ENCODE measurements at regions not wholly inside any gene's neighbourhood (a gene's known extent, or its start where the extent isn't known, plus 50 kb on each side); places are given as distances from the start of the nearest gene placed in this dataset.

DNA sequence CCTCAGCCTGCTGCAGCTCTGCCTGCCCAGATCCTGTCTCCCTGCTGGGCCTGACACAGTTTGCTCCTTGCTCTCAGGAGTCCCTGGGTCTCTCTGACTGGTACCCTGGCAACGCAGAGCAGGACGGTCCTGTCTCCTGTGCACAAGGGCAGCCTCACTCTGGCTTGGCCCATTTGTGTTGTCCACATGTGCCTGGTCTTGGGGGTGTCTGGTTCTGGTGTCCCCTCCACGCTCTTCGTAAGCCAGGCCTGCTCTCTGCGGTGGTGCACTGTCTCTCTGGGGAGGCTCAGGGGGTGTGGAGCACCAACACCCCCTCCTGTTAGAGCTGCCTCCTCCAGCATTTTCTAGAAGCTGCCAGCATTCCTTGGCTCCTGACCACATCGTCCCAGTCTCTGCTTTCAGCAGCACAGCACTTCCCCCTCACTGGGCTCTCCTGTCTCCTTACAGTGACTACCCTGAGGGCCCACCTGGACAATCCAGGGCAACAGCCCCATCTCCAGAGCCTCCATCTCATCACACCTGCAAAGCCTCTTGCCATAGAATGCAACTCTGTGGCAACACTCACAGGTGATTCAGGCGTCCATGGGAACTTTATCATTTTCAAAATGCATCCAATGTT, 235.6 kb upstream of the HS6ST1 start:
- DNase-seq (ENCODE audit: low spot score), result no peak

DNA sequence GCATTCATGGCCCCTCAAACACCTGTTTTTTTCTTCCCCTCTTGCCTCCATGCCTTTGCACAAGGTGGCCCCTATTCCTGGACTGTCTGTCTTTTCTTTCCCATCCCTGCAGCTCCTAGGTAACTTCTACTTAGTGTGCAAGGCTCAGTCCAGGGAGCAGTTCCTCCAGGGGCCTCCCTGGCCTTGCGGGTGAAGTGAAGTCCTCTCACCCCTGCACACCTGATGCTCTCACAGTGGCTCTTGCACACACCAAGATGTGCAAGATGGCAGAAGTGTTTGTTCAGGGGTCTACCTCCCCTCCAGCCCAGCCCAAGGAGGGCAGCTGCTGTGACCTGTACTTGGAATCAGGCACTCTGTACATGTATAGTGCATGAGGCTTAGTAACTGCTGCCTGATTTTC, 236.8 kb upstream of the HS6ST1 start:
- DNase-seq (ENCODE audit: low spot score), result no peak

DNA sequence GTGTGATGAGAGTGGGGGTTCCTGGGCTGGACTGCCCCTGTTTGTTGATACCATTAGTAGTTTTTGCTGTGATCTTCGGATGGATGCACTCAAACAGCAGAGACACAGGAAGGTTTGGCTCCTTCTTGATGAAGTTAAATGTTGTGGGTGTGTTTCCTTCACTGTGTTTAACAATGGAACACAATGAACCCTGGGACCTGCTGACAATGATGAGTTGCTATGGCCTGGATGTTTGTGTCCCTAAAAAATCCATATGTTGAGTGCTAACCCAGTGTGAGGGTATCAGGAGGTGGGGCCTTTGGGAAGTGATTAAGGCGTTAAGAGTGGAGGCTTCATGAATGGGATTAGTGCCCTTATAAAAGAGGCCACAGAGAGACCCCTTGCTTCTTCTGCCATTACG, 237.4 kb upstream of the HS6ST1 start:
- no peak for DNase-seq (ENCODE audit: low spot score)

DNA sequence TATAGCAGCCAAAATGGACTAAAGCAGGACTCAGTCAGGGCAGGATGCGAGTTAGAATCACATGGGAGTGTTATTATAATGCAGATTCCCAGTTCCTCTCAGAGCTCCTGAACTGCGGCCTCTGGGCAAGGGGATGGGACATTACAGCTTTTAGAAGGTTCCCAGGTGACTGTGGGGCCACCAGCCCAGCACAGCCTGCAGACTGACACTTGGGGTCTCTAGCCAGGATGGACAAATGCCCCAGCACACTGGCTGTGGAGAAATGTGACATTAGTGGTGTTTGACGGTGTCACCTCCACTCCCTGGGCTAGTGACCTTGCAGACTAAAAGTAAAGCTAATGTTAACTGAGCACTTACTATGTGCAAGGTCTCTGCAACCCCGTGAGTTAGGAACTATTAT, 238.0 kb upstream of the HS6ST1 start:
- no peak for DNase-seq (ENCODE audit: low spot score)

DNA sequence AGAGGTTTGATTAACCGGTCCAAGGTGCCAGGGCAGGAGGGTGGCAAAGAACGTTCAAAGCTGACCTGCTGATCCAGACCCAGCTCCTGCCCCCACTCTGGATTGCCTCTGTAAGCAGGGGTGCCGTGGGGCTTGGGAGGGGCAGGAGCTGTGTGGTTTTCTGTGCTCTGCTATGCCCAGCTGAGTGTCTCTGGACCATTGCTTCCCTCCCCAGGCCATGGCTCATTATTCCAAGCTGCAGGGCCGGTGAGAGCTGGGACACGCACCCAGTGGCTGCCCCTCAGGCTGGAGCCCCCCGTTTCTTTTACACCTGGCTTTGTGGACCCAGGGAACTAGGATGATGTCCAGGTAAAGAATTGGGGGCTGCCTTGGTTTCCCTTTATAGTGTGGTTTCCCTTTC, 238.4 kb upstream of the HS6ST1 start:
- no peak for DNase-seq (ENCODE audit: low spot score)

DNA sequence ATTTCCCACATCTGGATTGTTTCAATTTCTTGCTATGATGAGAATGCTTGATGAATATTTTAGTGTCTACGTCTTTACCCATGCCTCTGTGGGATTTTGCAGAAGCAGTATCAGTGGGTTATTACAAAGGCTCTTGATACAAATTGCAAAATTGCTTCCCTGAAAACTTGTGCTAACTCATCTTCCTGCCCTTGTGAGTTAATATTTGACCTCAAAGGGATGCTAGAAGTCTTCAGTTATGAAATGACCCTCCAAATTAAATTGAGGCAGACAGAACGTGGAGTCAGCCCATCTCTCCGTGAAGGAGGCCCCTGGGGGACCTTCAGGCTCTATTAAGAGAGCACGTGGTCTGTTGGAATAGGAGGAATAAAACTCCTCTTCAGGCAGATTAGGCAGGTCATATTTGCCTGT, 239.2 kb upstream of the HS6ST1 start:
- DNase-seq (ENCODE audit: low spot score), result no peak

DNA sequence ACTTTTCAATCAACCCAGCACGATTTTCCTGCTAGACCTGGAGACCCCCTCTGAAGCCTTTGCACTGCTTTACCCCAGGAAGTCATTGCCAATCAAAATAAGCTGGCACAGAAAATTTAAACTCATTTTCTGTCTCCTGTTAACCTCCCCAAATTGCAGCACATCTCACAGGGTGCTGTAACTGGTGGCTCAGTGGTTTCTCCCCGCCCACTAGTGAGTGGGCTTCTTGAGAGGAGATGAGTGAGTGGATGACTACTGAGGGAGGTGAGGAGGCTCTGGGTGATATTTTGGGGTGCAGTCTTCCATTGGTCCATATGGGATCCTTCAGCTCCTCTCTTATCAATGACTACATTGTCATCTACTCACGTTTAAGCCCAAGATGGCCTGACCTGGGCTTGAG, 239.8 kb upstream of the HS6ST1 start:
- no peak for DNase-seq (ENCODE audit: low spot score)

DNA sequence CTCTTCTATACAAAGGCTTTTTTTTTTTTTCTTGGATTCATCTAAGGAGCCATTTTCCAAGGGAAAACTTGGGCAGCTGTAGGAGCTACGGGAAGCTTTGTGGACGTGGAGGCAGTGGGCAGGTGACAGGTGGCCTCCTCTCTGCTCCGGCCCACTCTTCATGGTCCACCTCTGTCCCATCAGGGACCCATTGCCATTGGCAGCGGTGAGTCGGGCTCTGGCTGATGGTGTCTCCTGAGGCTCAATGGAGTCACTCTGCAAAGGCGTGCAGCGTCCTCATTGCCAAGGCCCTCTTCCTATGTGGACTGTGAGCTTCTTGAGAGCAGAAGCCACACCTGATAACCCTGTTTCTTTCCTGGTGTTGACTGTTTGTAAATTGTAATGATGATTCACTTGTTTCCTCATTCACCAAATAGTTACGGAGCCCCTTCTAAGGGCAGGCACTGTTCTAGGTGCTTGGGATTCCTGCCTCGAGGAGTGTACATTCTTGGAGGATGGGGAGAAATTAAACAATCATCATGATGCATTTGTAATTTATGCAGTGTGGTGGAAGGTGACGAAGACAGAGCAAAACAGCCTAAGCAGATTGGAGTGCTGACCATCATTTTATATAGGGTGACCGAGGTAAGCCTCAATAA, 240.3 kb upstream of the HS6ST1 start:
- no peak for DNase-seq (ENCODE audit: low spot score)

DNA sequence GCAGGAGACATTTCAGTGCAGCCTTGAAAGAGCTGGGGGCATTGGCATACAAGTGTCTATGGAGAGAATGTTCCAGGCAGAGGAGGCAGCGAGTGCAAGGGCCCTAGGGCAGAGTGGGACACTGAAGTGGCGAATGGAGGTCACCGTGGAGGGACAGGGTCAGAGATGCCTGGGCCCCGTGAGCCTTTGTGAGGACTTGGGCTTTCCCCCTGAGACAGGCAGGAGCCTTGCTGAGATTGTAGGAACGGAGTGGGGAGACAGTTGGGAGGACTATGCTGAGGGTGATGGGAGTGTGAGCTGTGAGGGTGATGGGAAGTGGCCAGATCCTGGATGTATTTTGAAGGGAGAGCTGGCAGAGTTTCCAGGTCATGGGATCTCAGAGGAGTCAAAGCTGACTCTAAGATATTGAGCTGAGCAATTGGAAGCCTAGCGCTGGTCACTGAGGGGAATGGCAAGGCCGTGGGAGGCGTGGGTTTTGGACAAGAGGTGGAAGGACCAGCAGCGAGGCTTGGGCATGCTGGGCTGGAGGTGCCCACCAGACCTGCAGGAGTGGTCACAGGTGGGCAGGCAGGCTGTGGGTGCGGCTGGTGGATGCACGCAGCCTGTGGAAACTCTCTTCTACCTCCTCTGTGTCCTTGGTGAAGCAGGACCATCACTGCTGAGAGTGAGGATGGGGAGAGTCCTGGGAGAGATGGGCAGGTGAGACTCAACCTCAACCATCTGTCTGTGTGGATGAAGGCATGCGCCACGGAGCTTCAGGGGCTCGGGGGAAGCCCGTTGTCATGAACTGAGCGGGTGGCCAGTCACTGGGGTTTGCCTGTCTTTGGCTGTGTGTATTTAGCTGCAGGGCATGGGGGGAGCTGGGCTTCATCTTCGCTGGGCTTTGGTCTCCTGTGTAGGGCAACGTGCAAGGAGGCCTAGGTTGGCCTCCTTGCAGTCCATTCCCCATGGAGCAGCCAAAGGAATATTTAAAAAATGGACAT, 241.2 kb upstream of the HS6ST1 start:
- no peak for DNase-seq (ENCODE audit: low spot score)

DNA sequence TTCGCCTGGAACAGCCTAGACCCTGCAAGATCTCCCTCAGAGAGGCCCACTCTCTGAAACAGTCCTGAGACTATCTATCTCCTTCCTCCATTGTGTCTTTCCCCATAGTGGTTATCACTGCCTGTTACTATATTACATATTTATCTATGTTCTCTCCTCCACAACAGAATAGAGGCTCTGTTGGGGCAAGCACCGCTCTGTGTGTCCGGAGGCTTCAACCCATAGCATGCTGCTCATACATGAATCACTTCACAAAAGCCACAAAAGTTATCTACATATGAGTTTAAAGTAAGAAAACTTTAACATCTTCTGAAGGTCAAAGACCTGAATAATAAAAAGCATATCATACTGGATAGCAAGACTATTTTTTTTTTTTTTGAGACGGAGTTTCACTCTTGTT, 242.1 kb upstream of the HS6ST1 start:
- DNase-seq (ENCODE audit: low spot score), result no peak

DNA sequence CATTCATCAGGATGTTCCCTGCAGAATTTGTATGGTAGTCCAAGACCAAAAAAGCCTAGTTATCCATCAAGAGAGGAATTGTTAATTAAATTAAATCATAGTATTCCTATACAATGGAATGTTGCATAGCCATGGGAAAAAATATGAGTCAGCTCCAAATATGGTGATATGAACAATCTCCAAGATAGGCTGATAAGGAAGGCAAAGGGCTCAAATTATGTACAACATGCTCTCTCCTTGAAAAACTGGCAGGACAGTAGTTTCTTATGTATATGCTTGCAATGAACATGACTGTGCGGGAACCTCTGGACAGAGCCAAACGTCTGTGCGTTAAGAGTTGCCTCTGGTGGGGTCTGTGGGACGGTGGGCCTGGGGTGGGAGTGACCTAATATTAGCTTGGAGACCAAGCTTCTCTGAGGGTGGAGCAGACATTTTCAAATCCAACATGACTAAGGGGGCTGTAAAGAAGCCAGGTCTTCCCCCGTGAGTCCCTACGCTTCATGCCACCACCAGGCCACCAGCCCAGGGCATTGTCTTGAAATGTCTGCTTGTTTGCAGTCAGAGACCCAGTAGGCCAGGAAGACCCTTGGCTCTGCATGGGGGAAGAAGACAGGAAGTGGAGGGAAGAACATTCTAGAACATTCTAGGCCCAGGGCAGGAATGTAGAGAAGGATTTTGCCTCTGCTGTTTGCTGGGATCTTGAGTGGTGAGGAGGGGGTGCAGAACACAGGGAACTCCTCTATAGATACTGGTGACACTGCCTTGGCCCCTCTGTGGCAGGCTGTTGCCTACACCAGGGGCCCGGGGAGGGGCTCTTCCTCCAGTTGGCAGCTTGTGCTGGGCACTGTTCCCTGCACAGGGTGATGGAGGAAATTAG, 244.0 kb upstream of the HS6ST1 start:
- DNase-seq (ENCODE audit: low spot score), result no peak

DNA sequence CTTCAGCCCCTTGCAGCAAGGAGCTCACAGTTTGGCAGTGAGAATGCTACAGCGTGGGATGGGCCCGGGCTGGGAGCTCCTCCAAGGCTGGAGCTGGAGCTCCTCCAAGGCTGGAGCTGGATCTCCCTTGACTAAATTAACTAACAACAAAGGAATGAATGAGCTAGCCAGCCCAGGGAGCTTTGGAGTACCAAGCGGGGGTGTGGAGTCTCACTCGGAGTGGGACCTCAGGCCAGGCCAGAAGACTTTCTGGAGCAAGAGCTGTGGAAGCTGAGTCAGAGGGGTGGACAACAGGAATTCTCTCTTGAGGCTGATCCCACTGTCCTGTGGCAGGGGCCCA, 244.7 kb upstream of the HS6ST1 start:
- no peak for DNase-seq (ENCODE audit: low spot score)

DNA sequence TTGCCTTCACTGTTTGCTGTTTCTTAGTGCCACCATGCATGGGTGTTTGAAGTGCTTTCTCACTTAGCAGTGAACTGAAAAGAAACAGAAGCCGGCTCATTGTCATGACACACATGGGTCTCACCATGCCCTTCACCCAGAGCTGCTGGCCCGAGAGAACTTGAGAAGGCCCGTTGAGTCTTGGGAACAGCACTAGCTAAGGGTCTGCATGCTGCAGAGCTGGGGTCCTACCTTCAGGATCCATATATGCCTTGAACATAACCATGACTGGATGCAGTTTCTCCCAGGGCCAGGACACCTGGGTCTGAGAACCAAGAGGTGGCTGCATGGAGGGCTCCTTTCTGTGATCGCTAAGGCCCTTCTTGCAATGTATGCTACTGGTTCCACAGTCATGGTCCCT, 245.5 kb upstream of the HS6ST1 start:
- DNase-seq (ENCODE audit: low spot score), result no peak

DNA sequence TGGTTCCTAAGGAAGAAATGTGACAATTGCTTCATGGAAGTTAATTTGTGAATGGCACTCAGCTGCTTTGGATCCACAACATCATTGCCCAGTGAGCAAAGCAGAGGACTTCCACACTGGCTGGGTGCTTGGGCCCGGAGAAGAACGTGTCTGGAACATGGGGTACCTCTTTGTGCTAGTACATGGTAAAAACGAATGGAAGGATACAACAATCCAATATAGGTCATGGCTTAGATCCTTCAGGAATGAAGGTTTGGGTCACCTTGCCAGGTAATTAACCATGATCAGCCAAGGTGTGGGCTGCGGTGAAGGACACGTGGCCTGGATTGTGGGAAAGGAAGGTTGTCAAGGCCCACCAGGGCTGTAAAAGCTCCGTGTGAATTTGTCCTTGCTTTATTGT, 245.9 kb upstream of the HS6ST1 start:
- DNase-seq (ENCODE audit: low spot score), result no peak

DNA sequence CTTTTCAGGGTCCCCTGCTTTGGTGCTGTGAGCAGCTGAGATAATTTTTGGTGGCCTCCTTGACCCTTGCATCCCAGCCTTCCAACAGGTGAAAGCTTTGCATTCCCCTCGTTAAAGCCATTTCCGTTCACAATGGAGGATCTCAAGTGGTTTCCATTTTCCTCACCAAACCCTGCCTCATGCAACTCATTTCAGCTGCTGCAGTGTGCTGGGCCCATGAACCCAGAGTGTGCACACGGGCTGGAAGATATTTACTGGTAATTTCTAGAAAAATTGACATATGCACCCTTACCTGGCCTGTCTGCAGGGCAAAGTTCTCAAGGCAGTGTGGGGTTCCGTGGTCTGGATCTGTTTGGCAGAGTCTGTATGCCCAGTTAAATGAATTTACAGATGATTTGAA, 246.8 kb upstream of the HS6ST1 start:
- no peak for DNase-seq (ENCODE audit: low spot score)

DNA sequence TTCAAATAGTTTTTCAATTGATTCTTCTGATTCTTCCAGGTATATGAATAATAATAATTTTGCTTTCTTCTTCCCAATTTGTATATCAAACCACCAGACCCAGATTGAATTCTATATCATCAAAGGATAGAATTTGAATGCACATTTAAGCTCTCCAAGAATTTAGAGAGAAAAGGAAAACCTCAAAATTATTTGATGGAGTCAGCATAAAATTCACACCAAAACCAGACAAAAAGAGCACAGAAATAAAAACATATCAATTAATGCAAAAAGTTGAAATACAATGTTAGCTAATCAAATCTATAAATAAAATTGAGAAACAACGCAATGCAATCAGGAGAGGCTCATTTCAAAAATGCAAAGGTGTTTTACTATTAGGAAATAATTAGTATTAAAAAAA, 248.0 kb upstream of the HS6ST1 start:
- no peak for DNase-seq (ENCODE audit: low spot score)

DNA sequence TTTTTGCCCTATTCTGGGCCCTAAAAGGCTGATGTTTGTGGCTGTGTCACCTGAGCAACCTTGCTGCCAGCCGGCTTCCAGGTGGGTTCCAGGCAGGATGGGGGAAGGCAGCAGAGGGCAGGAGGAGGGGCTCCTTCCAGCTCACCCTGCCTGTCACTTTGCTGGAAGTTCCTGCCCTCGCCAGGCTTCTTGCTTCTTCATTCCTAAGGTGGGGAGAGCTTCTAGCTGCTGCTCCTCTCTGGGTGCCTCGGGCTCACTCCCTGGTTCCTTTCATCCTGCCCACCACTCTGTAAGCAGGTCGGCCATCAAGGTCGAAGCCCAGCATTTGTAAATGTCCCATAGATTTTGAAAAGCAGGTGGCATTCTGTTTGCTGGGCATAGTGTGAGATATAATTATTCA, 249.4 kb upstream of the HS6ST1 start:
- DNase-seq (ENCODE audit: low spot score), result no peak

DNA sequence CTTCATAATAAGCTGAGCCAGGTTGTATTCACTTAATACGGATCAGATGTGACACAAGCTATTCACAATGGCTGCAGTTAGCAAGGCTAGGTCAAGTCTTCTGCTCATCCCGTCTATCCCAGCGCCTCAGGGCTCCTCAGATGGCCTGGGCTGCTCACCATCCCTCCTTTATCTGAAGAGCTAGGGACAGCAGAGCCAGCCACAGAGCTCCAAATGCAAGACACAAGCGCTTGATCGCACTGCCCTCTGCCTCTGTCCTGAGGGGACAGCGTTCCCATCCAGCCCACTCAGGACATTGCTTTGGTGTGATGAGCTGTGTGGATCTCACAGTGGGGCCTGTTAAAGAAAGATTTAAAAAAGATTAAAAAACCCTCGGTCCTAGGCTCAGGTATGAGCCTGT, 254.4 kb upstream of the HS6ST1 start:
- DNase-seq (ENCODE audit: low spot score), result no peak

DNA sequence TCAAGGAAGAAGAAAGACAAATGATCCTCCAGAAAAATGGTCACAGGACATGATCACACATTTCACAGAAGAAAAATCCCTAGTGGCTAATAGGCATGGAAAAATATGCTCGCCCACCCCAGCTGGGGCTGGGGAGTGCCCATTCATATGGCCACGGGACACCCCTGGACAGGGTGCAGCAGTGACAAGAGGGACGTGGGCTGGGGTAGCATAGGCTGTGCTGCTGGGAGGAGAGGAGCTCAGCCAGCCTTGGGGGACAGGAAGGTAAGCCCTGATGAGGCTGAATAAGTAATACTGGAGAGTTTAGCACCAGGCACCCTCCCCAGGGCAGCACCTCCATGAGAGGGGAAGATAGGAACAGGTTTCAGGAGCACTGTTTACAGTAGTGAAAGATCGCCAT, 254.9 kb upstream of the HS6ST1 start:
- DNase-seq (ENCODE audit: low spot score), result no peak

DNA sequence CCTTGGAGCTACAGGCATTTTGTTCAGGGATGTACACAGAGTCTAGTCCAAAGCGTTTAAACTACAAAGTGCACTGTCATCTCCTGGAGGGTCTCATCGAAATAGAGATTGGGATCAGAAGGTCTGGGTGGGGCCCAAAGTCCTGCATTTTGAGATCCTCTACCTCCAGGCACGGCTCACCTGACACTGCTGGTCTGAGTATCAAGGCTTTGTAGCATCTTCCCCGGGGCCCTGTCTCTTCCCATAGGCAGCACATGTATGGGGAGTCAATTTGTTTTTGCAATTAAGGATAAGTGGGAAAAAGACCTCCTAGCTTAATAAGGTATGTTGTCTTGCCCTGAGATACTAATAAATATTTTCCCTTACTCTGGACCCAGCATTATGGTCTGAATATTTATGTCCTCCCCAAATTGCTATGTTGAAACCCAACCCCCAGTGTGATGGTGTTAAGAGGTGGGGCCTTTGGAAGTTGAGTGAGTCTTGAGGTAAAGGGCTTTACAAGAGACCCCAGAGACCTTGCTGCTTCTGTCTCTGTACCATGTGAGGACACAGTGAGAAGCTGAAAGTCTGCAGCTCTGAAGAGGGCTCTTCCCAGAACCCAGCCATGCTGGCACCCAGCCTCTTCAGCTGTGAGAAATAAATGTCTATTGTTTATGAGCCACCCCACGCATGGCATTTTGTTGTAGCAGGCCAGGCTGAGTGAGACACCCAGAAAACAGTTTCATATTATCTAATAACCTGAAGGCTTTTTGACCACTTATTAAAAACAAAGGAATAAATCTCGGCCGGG, 258.7 kb upstream of the HS6ST1 start:
- DNase-seq (ENCODE audit: low spot score), result no peak
